GM19025 (cell line): ENCODE measurements at regions not wholly inside any gene's neighbourhood (a gene's known extent, or its start where the extent isn't known, plus 50 kb on each side); places are given as distances from the start of the nearest gene placed in this dataset.
"Not testable (repeated sequence)": the region's sequence is repeated elsewhere in the genome, so short reads cannot be mapped to it uniquely, and the experiment has no call there.

Experiments used
- ATAC-seq: cut with Tn5 transposase; IDR thresholded peaks from one replicate; pipeline ENCODE4 v1.9.1; 2021; ENCODE audit warnings: mild to moderate bottlenecking, low read depth, moderate library complexity; ENCODE audit not compliant: unreplicated experiment

GRCh38 chr10:3634646-3635045, 150.4 kb downstream of the KLF6 start:
- ATAC-seq: not testable (repeated sequence)

DNA sequence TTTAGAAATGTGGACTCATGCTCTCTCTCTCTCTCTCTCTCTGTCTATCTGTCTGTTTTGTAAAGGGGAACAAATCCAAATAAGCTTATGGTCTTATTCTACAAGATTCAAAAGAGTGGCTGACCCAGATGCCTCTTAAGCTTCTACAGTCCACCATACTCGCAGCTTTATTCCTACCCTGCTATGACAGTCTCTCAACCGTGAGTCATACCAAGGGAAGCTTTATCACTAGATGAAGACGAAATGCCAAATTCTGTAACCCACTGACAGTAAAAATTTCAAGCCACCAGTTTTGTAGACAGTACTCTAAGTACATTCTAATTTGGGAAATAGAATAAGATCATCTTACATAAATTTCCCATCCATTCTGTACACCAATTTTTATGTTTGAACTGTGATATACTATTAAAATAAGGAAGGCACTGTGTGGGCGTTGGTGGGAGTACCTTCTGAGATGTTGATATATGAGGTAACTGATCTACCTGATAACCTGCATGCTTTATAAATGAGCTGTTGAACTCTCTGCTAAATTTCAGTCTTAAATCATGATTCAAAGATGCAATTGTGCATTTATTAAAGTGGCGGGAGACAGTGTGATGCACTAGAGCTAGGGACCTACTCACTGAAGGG, 153.2 kb downstream of the KLF6 start:
- no peak for ATAC-seq

GRCh38 chr10:3631291-3631690, 153.7 kb downstream of the KLF6 start:
- ATAC-seq: no peak

GRCh38 chr10:3625959-3626751, 158.9 kb downstream of the KLF6 start:
- peak; percentile 52 for ATAC-seq

DNA sequence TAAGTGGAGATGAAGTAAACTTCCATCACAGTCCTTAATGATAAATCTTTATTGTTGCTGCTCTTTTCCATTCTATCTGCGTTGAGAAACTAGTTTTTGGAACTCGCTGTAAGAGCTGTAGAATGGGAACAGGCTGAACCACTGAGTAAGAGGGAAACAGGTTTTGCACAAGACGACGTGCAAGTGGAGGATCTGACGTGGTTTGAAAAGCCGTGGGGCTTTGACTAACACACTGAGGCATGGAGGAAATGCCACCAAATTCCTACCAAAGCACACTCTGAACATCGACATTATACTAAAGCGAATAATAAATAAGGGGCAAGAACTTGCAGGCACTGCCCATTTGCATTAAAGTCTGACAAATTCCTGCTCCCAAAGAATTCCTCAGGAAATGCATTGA, 160.6 kb downstream of the KLF6 start:
- ATAC-seq: no peak

DNA sequence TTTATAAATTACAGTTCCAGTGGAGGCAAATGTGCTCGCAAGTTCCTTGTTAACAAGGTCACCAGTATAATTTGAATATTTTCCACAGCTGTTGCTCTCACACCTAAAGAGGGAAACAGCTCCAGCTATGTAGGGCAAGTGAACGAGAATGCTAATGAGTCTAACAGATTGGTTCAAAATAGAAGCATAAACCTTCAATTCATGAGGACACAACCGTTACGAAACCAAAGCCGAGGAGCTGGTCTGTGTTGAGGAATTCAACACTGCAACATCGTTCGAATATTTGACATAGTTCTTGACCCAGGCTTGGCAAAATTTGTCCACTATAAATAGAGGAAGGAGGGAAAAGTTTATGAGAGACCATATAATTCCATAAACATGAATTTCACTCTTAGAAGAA, 161.3 kb downstream of the KLF6 start:
- peak; percentile 37 for ATAC-seq

- ATAC-seq: peak; percentile 31
Measured at GRCh38 chr10:3622845-3623621, 162.0 kb downstream of the KLF6 start.

DNA sequence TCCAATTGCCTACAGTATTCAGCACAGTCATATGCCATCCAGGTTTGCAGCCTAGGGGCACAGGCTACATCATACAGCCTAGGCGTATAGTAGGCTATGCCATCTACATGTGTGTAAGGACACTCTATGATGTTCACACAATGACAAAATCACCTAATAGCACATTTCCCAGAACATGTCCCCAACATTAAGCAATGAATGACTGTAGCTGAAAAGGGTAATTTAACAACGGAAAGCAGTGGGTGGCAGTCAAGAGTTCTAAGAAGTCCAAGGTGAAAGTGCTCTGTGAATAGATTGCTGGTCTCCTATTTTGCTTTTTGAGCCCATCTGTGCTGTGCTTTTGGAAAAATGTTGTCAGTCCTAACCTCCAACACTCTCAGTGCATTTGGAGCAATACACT, 162.6 kb downstream of the KLF6 start:
- ATAC-seq: no peak

- no peak for ATAC-seq
Measured at GRCh38 chr10:3620818-3621217, 164.2 kb downstream of the KLF6 start.

DNA sequence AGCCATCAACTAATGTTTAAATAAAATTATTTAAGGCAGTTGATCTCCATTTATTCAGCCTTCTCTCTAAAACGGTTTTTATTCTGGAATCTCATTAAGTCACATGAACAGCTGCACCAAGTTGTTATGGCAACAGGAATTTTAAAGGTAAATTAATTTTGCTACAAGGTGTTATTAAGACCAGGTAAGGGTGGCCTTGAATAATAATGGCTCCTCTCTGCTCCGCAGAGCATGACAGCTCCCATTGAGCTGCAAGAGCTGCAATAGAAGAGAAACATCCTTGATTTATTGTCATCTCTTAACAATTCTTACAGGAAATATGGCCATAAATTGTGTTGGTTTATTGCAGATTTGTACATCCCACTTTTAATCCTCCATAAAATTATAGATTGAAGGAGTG, 165.8 kb downstream of the KLF6 start:
- no peak for ATAC-seq

DNA sequence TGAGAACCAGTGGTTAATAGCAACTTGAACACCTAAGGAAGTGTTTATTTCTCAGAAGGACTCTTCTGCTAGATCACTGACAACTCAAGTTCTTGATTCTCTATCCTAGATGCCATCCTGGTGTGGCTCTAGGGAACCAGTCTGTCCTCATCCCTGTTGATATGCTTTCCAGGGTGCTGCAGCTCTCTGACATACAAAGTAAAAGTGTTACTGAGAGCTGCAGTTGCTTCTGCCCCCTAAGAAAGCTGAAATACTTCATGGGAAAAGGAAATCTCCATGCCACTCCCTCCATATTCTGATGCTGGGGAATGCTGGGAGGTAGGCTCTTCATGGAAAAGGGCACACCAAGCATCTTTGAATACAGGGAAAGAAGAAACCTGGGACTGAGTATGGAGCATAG, 168.1 kb downstream of the KLF6 start:
- ATAC-seq: no peak

DNA sequence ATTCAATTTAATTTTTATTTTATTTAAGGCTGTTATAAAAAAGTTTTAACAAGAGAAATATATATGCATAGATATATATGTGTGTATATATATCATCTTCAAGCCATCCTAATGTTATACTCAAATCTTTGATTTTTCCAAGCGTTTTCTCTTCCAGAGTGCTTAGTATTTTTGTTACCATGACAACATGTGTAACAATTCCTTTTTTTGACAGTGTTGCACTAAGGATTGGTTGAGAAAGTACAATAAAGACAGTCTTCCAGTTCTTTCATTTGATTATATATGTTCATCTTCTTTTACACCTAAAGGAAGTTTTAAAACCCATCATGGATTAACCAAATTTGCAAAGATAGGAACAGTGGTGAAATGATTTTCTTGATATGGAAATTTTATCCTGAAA, 171.7 kb downstream of the KLF6 start:
- ATAC-seq: no peak

GRCh38 chr10:3612183-3613001, 172.6 kb downstream of the KLF6 start:
- no peak for ATAC-seq

DNA sequence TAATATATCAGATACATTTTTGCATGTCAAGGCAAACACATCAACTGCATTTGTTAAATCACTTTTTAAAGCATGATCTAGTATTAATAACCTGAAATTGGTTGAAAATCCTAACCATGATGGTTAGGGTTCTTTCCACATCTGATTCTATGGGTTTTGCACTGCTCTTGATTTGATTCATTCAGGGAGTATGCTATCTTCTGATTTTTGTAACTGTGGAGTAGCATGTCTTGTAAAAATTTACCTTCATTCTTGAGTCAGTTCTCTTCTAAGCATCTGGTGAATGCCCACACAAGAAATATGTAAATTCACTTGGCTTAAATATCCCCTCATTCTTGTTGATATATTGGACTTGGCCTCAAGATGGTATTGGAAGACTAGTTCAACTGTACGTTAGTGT, 178.7 kb downstream of the KLF6 start:
- no peak for ATAC-seq

GRCh38 chr10:3605882-3606281, 179.1 kb downstream of the KLF6 start:
- no peak for ATAC-seq

GRCh38 chr10:3595736-3596135, 189.3 kb downstream of the KLF6 start:
- ATAC-seq: no peak

GRCh38 chr10:3593611-3594010, 191.4 kb downstream of the KLF6 start:
- ATAC-seq: no peak

GRCh38 chr10:3592424-3592823, 192.6 kb downstream of the KLF6 start:
- ATAC-seq: no peak

DNA sequence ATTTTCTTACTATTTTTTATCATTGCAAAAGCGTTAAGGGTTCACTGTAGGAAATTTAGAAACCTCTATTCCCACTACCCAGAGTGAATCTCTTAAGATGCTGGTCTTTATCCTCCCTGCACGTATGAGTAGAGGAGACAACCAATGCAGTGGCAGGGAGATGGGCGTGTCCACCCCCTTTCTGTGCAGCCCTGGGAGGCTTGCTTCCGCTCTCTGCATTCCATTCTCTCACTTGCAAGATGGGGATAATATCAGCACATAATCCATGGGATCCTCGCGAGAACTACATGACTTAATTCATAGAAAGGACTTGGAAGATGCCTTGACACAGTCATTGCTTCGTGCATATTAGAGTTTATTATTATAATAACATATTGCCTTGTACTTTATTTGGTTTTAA, 196.2 kb downstream of the KLF6 start:
- no peak for ATAC-seq

DNA sequence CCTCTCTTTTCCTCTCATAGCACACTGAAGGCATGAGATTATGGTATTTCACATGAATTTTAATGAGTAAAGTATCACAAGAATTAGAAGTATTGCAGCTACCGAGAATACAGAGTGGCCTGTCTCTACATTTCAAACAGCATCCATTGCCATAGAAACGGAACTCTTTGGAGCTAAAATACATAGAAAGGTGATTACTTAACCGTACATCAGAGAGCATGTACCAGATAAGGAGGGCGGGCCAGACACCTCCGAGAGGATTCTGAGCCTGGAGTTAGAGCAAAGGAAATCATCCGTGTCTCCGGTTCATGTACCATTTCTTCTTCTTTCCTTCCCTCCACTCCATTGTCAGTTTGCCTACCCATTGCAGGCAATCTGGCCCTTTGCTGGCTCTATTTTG, 196.7 kb downstream of the KLF6 start:
- no peak for ATAC-seq
